ENCODE measurements at regions not wholly inside any gene's neighbourhood (a gene's known extent, or its start where the extent isn't known, plus 50 kb on each side); places are given as distances from the start of the nearest gene placed in this dataset.
"Not testable (repeated sequence)": the region's sequence is repeated elsewhere in the genome, so short reads cannot be mapped to it uniquely, and the experiment has no call there.

DNA sequence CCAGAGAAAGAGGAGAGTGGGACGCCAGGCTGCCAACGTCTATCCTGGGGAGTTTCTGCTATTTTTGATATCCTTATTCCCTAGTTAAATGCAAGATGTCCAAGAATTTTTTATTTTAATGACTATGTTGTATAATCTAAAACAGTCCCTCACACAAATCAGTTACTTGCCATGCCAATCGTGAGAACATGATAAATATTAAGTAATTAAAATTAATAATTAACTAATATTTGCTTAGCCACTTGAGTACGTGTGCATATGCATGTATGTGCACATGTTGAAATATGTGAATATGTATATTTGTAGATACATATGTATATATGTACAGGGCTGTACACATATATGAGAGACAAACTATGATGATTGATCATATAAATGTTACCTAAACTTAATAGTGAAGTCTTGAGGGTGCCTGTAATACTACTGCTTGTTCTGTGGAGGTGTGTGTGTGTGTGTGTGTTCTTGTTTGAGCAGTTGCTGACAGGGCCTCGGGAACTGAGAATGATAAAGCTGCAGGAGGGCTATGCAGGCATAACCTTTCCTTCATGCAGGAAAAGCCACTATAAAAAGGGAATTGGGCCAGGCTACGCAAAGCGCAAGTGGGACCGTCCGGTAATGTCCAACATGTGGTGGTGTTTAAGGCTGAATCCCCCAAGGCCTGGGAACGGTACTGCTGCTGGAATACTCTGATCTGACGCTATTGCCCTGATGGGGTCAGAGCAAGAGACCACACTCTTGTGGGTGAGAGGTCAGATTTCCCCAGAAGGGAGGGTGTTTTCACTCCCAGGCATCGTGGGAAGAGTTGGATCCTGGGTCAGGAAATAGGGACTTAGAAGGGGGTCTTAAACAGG, 148.3 kb upstream of the TBX18 start:
- DNase-seq: no peak

DNA sequence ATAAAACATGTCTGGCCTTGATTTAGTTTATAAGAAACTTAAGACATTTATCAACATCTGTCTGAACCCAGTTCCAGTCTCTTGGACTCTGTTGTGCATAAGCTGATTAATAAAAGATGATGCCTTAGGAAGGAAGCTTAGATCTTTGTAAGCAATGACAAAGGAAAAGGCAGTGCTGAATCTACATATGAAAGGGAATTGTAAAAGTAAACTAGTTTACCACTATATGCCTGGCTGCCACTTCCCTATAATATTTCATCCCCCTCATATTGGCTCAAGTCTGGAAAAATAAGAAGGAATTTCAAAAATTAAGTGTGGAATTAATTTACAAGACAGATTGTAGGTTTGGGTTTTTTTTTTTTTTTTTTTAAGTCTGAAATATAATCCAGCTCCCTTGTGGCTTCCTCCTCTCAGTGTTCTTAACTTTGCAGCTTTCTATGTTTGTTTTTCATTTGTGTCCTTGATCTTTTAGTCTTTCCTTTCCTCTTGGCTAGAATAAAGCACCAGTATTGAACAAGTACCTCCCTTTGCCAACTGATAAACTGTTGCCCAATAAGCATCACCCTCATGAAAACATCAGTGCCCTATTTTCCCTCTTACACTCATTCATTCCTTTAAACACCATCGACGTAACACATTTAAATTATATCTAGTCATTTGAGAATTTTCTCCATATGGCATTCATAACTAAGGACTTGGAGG, 146.7 kb upstream of the TBX18 start:
- DNase-seq: no peak

DNA sequence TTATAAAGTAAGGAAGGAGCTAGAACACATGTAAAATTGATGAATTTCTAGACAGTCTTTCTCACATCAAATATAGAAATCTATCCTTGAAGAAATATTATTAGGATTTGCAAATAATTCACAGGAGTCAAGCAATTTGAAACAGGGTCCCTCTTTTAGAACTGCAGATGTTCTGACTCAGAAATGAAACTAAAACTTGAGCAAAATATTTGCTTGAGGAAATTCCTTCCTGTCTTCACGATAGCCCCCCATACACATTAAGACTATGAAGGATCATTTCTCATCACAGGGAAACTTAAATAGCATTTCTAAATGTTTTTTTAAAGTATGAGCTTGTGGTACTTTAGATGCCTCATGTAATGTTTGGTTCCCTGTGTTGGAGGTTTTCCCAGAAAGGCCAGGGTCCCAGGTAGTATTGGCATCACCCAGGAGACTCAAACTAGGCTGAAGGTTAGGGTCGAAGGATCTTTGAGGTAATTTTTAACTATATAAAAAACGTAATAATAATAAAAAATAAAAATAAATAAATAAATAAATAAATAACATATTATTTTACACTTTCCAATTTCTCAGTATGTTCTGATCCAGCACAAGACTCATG, 144.0 kb upstream of the TBX18 start:
- DNase-seq: no peak

DNA sequence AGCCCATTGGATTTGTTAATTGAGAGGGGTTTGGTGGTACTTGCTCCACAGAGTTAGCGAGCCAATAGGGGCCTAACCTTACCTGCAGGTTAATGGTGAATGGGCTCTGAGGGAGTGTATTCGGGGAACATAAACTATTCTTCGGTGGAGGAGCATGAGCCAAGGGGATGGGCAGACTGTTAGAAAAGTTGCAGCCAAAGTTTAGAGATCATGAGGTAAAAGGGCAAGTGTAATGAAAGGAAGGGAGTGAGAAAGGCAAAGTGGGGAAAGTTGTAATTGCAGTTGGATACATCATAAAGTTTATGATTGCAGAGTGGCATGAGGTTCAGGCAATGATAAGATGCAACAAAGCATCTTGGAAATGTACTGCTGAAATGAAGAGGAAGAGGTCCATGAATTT, 142.1 kb upstream of the TBX18 start:
- no peak for DNase-seq

DNA sequence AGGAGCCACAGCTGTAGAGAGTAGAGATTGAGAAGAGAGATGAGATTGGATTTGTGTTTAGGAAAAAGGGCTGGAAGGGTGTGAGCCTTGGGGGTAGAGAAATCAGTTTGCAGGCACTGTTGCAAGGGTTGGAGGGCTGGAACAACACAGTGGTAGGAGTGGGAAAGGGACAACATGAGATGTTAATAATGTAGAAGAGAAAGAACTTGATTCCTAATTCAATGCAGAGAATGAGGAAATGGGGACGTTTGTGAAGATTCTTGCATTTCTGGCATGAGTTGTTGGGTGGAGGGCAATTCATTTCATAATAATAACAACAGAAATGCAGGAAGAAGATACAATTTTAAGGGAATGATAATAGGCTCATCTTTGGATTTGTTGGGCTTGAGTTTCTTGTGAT, 141.4 kb upstream of the TBX18 start:
- no peak for DNase-seq

DNA sequence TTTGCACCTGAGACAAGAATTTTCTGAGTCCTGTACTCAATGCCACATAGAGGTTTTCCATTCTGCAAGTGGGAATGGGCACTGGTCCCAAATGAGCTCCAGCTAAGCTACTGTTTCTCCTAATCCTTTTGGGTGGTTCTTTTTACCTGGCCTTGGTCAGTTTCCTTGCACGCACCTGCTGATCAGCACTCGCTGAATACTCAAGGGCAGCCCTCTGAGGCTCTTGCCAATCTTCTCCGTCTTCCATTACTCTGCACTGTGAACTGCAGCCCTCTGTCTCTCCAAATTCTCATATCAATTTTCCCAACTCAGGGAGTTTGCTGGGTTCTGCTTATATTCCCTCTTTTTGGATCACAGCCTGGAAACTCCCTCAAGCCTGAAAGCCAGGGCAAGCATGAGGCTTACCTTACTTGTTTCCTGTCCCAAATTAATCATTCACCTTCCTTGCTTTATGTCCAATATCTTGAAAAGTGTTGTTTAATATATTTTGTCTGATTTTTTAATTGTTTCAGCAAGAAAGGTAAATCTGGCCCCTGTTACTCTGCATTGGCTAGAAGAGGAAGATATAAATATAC, 138.0 kb upstream of the TBX18 start:
- no peak for DNase-seq

DNA sequence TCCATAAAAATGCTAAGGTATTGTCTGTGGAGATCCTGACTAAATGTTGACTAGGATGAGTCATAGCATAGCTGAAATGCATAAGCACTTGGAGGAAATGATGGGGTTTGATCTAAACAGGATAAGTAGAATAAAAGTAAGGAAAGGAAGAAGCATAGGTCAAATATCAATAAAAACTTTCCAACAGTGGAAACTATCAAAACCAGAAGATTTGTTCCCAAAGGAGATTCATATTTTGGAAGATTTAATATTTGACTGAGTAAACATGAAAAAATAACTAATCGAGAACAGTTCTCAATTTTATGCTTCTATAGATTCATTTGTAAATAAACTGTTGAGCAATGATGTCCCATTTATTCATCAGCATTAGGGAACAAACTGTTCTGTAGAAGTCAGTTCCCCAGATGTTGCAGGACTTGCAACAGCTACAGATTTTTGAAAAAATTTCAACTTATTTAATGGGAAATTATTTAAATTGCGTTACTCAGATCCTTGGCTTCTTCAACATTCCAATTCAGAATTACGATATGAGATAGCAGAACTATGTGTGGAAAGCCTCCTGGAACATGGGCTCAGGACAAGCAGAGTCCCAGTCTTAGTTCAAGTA, 133.7 kb upstream of the TBX18 start:
- DNase-seq: no peak

DNA sequence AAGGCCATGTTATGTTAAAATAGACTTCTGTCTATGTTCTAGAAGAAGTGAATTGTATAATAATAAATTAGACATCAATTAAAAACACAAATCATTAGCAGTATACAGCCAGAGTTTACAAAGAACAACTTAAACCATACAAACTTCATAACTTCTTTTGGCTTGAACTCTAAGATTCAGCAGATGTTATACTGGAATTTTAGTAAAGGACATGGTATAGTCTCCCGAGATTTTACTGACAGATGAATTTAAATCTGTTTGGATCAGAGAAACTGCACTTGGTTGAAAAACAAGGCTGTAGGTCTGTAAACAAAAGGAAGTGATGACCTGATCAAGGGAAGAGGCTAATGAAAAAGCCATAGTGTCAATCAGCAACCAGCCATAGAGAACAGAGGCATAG, 132.6 kb upstream of the TBX18 start:
- no peak for DNase-seq

DNA sequence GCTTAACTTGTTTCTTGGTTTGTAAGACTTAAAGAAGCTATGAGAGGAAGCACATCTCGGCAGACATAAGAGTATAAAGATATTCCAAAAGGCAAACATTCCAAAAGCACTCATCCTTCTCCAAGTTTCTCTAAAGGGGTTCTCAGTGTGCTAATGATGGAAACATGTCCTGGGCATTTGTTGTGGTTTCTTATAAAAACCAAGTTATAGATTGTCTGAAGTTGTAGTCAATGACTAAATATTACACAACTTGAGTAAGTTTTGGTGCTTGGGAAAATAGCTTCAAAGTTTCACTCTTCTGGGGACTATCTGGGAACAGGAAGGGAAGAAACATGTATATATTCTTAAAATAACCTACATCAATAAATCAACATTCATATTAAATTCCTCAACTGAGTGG, 128.3 kb upstream of the TBX18 start:
- no peak for DNase-seq

DNA sequence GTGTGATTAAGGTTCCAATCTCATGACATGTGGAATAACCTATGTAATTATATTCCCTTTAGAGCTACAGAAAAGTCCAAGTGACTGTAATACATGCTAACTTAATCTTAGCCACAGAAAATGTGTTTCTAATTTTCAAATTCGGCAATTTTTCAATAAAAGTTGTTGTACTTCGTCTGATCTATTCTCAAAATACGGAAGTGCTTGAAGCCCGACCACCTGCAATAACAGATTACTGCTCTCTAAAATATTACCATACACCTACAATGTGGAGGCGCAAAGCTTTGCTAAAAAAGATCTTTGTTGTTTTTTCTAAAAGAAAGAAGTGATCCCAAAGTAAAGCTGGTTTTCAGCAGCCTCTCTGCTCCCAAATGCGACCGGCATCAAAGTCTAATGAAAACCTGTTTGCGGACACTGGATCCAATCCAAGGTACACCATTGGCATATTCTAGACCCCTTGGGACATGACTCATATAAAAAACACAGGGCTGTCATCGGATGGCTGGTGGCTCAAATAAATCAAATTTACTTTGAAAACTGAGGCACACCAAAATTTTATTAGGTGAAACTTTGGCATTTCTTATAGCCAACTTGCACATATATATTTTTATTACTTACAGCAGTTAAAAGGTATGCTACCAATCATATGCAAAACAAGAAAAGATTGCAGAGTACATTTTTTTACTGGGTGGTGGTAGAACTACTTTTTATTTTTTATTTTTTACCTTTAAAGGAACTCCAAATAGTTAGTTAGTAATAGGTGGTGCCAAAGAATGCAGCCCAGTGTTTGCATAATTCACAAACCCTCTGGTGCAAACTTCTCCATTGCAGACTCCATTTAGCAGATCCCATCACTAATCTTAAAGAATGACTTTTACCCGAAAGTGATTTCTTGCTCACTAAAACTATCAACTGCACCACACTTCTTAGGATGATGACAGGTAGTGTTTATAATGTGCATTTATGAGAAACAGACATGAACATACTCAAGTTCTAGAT, 118.7 kb upstream of the TBX18 start:
- DNase-seq: no peak

DNA sequence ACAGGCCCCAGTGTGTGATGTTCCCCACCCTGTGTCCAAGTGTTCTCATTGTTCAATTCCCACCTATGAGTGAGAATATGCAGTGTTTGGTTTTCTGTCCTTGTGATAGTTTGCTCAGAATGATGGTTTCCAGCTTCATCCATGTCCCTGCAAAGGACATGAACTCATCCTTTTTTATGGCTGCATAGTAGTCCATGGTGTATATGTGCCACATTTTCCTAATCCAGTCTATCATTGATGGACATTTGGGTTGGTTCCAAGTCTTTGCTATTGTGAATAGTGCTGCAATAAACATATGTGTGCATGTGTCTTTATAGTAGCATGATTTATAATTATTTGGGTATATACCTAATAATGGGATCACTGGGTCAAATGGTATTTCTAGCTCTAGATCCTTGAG, 115.0 kb upstream of the TBX18 start:
- not testable (repeated sequence) for DNase-seq

DNA sequence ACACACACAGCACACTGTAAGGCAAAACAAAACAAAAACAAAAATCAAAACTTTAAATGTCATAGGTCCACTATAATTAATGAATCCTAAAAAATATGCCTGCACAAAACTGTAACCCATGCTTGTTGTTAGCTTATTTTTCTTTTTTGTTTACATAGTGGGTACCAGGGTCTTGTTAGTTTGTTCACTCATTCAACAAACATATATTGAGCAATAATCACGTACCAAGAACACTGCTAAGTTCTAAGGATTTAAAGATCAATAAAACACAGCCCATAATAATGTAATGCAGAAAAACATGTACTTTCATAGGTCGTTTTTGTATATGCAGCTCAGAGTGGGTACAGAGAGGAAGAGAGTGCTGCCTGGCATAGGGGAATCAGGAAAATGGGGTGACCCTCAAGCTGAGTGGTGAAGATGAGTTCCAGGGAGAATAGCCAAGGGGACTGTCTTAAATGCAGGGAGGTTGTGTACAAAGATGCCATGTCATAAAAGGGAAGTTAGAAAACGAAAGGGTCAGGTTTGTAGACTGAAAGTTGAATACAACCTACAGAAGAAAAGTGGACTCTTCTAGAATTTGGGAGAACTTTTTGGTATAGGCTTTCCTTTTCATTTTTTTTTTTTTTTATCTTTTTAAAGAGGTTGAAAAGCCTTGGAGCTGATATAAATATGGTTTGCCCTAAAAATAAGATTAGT, 113.3 kb upstream of the TBX18 start:
- no peak for DNase-seq

DNA sequence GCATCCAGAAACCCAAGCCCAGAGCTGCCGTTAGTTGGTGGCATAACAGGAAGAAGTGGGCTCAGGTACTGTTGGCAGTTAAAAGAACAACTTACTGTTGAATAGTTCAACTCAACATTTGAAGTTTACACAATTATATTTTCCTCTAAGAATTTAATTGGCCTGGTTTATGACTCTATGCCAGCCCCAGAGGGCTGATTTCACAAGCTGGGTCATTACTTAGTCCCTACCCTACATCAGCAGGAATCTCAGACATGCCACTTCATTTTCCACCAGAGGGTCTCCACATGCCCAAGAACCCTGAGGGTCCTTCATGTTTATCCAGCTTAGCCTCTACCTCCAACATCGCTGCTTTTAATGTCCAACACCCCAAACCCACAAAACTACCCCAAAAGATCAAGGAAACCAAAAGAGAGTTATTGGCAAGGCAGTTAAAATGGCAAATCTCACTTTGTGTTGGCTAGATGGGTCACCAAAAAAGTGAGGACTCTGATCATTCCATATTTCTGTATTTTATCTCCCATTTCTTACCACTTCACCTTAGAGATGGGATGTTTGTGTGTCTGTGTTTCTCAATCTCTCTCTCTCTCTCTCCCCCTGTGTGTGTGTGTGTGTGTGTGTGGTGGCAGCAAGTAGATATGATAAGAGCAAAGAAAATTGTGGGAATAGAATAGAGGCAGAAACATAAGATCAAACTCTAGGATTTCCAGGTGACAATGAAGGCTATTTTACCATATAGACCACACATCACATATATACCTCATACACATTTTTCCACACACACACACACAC, 112.5 kb upstream of the TBX18 start:
- DNase-seq: no peak

DNA sequence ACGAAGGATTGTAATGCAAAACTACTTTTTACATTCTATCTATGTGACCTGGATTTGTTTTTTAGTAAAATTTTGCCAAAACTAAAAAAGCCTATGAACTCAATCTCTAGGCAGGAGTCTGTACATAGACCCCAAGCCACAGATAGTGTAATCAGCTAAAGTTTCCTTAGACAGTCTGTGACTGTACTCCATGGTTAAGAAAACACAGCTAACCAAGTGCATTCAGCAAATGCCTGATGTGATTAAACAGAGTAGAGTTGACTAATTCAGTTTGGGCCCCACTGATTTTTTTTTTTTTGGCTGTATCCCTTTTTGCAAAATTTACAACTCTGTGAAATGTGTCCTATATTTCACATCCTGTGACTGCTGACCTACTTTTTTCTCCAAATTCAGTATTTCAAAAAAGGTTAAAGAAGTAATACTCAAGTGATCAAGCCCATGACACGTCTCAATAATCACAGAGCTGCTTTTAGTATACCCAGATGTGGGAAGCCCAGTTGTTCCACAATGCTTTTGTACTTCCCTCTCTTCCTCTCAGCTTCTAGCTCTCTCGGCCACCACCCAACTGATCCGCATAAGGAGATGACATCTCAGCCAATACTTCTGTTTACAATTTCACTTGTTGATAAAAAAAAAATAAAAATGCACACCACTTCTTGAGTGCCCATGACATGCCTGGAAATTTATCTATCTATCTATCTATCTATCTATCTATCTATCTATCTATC, 108.8 kb upstream of the TBX18 start:
- no peak for DNase-seq

DNA sequence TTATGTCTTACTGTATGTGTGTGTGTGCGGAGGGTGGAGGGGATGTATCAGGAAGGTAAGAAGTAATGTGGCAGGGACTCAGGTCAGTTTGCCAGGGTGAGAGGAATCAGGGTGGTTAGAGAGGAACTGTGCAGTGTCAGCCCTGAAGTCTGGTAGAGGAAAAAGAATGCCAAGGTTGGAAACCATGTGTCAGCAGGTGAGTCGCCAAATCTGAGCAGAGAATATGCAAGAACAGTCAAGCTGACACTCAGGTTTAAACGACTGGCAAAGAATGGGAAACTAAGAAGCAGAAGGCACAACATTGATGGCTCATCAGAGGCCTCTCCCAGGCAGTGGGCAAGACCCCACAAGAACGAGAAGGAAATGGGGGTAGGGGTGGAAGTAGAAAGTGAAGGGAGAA, 107.5 kb upstream of the TBX18 start:
- no peak for DNase-seq

DNA sequence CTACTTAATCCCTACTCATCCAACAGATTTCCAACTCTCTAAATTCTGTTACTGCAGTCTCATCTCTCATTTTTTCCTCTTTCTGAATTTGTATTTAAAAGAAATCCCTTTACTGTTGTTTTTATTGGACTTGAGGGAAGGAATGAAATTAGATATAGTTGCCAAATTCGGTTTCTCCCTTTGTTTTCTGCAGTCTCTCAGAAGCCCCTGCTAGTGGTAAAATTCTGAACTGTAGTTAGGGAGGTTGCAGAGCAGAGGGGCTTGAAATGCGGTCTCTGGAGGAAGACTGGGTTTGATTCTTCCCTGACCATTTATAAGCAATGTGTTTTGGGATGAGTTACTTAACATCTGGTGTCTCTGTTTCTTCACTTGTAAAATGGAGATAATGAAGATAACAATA, 106.3 kb upstream of the TBX18 start:
- DNase-seq: no peak

DNA sequence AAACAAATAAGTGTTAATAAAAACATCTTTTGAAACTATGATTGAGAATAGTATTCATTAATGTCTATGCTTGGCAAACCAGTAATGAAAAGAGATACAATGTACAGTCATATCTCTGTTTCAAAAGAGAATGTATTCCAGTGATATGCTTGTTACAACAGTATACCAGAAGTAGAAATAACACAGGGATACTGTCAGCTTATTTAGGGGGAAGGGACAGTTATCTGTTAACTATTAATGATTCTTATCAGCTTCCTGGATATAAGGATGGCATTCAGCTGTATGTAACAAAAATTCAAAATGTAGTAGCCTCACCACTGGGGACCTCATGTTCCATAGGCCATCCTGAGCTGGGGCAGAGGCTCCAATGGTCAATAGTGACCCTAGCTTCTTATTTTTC, 103.8 kb upstream of the TBX18 start:
- no peak for DNase-seq

DNA sequence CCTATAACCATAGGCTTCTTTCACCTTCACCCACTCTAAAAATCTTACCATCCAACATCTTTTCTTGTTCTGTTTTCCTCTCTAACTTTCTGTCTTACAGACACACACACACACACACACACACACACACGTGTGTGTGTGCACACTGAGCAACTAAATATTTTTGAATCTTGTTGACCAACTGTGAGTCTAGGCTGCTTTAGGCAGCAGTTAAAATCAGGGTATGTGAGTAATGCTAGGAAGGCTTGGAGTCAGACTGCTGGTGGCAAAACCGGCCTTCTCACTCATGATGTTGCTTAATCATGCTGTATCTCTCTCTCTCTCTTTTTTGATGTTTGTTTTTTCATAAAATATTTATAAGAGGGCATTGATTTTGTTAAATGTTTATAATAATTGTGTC, 103.1 kb upstream of the TBX18 start:
- no peak for DNase-seq

DNA sequence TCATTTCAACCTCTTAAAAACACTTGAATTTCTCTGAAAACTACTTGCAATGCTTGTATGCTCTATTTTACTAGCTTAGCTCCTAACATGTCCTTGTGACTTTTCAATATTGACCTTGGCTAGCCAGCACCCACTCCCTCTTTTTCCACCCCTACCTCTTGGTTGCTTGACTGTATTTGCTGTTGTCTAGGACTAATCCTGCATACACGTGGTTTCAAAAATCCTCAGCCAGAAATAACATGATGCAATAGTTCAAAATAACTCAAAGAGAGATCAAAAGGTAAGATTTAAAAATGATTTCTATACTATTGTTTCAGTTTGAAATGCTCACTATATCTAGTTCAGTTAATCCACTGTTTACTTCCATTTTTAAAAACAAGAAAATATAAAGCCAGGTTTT, 102.3 kb upstream of the TBX18 start:
- DNase-seq: no peak

DNA sequence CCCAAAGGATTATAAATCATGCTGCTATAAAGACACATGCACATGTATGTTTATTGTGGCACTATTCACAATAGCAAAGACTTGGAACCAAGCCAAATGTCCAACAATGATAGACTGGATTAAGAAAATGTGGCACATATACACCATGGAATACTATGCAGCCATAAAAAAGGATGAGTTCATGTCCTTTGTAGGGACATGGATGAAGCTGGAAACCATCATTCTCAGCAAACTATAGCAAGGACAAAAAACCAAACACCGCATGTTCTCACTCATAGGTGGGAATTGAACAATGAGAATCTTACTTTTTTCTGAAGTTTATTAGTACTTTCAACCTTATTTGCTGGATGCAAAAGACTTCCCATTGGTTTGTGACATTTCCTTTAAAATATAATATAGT, 101.0 kb upstream of the TBX18 start:
- not testable (repeated sequence) for DNase-seq
